Subcutaneous abdominal adipose tissue (tissue), 5 donors: ENCODE measurements at regions not wholly inside any gene's neighbourhood (a gene's known extent, or its start where the extent isn't known, plus 50 kb on each side); places are given as distances from the start of the nearest gene placed in this dataset.
A peak's percentile ranks its signal among the peaks of the same experiment; 100 is the strongest.

ENCODE experiments used
- H3K27ac ChIP-seq: one replicate; pipeline ENCODE4 v1.7.0; 2013; ENCODE audit warnings: low read depth, mild to moderate bottlenecking, inconsistent platforms, low read length, moderate library complexity
- H3K27me3 ChIP-seq, 5 donors: one replicate each; pipeline ENCODE4 v1.7.0; 2013; ENCODE audit warnings: low read length in 5 of 5, inconsistent platforms in 1 of 5; ENCODE audit not compliant: control insufficient read depth in 5 of 5, insufficient read depth in 4 of 5
- H3K36me3 ChIP-seq, 5 donors: one replicate each; pipeline ENCODE4 v1.7.0; 2013; ENCODE audit warnings: low read length in 5 of 5; ENCODE audit not compliant: control insufficient read depth in 5 of 5, insufficient read depth in 5 of 5
- H3K4me1 ChIP-seq, 5 donors: one replicate each; pipeline ENCODE4 v1.7.0; 2013; ENCODE audit warnings: low read length in 5 of 5, mild to moderate bottlenecking in 3 of 5, moderate library complexity in 1 of 5; ENCODE audit not compliant: control insufficient read depth in 5 of 5, insufficient read depth in 5 of 5
- H3K4me3 ChIP-seq, 5 donors: one replicate each; pipeline ENCODE4 v1.7.0; 2013; ENCODE audit warnings: low read length in 5 of 5, low read depth in 1 of 5
- H3K9ac ChIP-seq, 5 donors: one replicate each; pipeline ENCODE4 v1.7.0; 2013; ENCODE audit warnings: low read length in 5 of 5, mild to moderate bottlenecking in 4 of 5, moderate library complexity in 3 of 5
- H3K9me3 ChIP-seq, 5 donors: one replicate each; pipeline ENCODE4 v1.7.0; 2013; ENCODE audit warnings: low read length in 5 of 5; ENCODE audit not compliant: control insufficient read depth in 5 of 5
- donor health status: healthy.
- donor health status: healthy.
- donor health status: healthy.
- donor health status: healthy.
- donor health status: healthy.

DNA sequence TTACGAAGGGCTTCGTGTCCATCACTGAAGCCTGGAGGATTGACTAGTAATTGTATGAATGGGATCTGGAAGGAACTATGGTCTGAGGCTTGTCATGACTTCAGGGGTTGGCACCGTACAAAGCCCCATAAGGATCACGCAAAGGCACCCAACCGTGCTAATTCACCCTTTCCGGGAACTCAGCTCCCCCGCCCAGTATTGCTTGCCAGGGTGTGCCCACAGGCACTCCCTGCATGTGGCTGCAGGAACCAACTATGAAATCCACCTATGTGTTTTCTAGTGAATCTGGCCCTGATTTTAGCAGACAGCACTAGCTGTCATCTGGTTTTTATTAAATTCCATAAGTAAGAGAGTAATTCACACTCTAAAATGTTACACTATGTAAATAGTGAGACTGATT lies 139.2 kb downstream of the TM2D1 start:
- Histone ChIP-seq H3K27ac (no peak overlapping the region), H3K9me3 (no peaks in the 10 kb centered on the region), H3K9ac (no peak overlapping the region), H3K36me3 (no peaks in the 10 kb centered on the region), H3K4me1 (no peaks in the 10 kb centered on the region), H3K4me3 (no peak overlapping the region), H3K27me3 (peaks cover 0 to 4% (median 0%) of the 10 kb centered on the region in 5 donors)

GRCh38 chr1:61583703-61584102 lies 141.2 kb downstream of the TM2D1 start:
- H3K27me3 ChIP-seq: peaks cover 0 to 4% (median 0%) of the 10 kb centered on the region in 5 donors

DNA sequence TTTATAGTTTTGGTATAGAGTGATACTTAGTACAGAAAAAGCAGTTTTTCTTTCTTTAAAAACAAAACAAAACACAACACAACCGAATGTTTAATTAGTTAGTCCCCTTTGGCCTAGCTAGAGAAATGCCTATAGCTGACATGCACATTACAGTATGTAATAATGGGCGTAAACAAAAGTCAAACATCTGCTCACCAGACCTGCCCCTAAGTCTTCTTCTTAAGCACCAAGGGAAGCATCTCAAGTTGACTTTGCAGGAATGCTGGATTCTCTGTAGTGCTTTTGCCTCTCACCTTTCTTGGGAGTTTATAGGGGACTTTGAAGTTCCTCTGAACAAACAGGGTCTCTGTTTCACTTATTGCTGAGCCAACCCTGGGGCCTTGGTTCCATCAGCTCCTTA lies 143.7 kb downstream of the TM2D1 start:
- Histone ChIP-seq H3K9me3 (no peaks in the 10 kb centered on the region), H3K27me3 (peaks cover 0 to 4% (median 0%) of the 10 kb centered on the region in 5 donors), H3K4me1 (no peaks in the 10 kb centered on the region), H3K27ac (no peak overlapping the region), H3K9ac (no peak overlapping the region), H3K36me3 (no peaks in the 10 kb centered on the region), H3K4me3 (no peak overlapping the region)

More at GRCh38 chr1:61583703-61584102, 141.2 kb downstream of the TM2D1 start:
- Histone ChIP-seq H3K4me1 (no peaks in the 10 kb centered on the region), H3K9me3 (no peaks in the 10 kb centered on the region), H3K4me3 (no peak overlapping the region), H3K36me3 (no peaks in the 10 kb centered on the region), H3K9ac (no peak overlapping the region), H3K27ac (no peak overlapping the region)

DNA sequence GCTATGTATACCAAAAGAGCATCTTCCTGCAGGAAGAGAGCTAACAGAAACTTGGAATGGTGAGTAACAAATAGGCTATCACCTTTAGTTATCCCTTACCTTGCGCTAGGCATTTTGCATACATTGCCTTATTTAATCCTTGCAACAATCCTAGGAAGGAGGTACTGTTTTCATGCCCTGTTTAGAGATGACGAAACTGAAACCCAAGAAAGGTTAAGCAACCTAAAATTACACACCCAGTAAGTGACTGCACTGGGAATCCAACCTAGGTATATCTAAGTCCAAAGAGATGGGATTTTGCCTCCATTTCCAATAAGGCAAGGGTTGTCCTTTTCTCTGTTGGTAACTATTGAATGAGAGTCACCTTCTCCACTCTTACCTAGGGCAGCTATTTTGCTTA lies 144.5 kb downstream of the TM2D1 start:
- H3K27ac ChIP-seq: no peak overlapping the region
- no peaks in the 10 kb centered on the region for H3K9me3 ChIP-seq
- no peaks in the 10 kb centered on the region for H3K36me3 ChIP-seq
- H3K27me3 ChIP-seq: peaks cover 0 to 4% (median 0%) of the 10 kb centered on the region in 5 donors
- H3K9ac ChIP-seq: no peak overlapping the region
- no peak overlapping the region for H3K4me3 ChIP-seq
- no peaks in the 10 kb centered on the region for H3K4me1 ChIP-seq

- Histone ChIP-seq H3K36me3 (no peaks in the 10 kb centered on the region), H3K9ac (no peak overlapping the region), H3K9me3 (no peaks in the 10 kb centered on the region), H3K4me3 (no peak overlapping the region), H3K4me1 (no peaks in the 10 kb centered on the region), H3K27ac (no peak overlapping the region), H3K27me3 (no peaks in the 10 kb centered on the region)
Measured at GRCh38 chr1:61579802-61580201, 145.1 kb downstream of the TM2D1 start.

- H3K4me1 ChIP-seq: no peaks in the 10 kb centered on the region
- no peak overlapping the region for H3K4me3 ChIP-seq
- no peaks in the 10 kb centered on the region for H3K27me3 ChIP-seq
- no peaks in the 10 kb centered on the region for H3K36me3 ChIP-seq
- H3K9ac ChIP-seq: no peak overlapping the region
- peaks cover 0 to under 1% (median 0%) of the 10 kb centered on the region in 5 donors for H3K9me3 ChIP-seq
- H3K27ac ChIP-seq: no peak overlapping the region
Measured at GRCh38 chr1:61572046-61572445, 152.9 kb downstream of the TM2D1 start.

GRCh38 chr1:61570191-61570590 lies 154.8 kb downstream of the TM2D1 start:
- no peaks in the 10 kb centered on the region for H3K27me3 ChIP-seq
- H3K36me3 ChIP-seq: no peaks in the 10 kb centered on the region
- no peak overlapping the region for H3K27ac ChIP-seq
- H3K4me1 ChIP-seq: no peaks in the 10 kb centered on the region
- H3K9me3 ChIP-seq: peaks cover 5 to 18% (median 14%) of the 10 kb centered on the region in 5 donors
- no peak overlapping the region for H3K9ac ChIP-seq
- H3K4me3 ChIP-seq: no peak overlapping the region

DNA sequence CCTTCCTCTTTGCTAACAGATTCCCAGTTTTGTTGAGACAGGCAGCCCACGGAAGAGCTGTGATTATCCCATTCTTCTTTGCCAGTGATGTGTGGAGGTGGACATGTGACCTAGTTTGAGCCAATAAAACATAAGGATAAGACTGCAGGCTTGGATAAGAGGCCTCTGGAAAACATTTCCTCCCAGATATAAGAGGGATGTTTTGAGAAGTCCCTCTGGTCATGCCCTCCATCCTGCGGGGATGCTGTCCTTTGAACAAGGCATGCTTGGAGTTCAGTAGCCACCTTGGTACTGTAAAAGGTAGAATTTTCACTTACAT lies 155.7 kb downstream of the TM2D1 start:
- H3K36me3 ChIP-seq: no peaks in the 10 kb centered on the region
- no peaks in the 10 kb centered on the region for H3K27me3 ChIP-seq
- H3K9ac ChIP-seq: no peak overlapping the region
- peaks cover 8 to 23% (median 18%) of the 10 kb centered on the region in 5 donors for H3K9me3 ChIP-seq
- no peak overlapping the region for H3K27ac ChIP-seq
- no peak overlapping the region for H3K4me3 ChIP-seq
- H3K4me1 ChIP-seq: no peaks in the 10 kb centered on the region

GRCh38 chr1:61568460-61569302 lies 156.3 kb downstream of the TM2D1 start:
- Histone ChIP-seq H3K27me3 (no peaks in the 10 kb centered on the region), H3K4me1 (no peaks in the 10 kb centered on the region), H3K9ac (no peak overlapping the region), H3K9me3 (peaks cover 8 to 23% (median 18%) of the 10 kb centered on the region in 5 donors), H3K4me3 (no peak overlapping the region), H3K36me3 (no peaks in the 10 kb centered on the region), H3K27ac (no peak overlapping the region)

DNA sequence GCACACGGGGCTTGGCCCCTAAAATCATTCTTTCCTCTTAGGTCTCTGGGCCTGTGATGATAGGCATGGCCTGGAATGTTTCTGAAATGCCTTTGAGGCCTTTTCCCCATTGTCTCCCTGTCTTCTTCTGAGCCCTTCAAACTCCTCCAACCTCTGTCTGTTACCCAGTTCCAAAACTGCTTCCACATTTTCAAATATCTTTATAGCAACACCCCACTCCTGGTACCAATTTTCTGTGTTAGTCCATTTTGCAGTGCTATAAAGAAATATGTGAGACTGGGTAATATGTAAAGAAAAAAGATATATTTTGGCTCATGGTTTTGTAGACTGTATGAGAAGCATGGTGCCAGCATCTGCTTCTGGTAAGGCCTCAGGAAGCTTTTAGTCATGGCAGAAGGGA lies 158.8 kb downstream of the TM2D1 start:
- no peaks in the 10 kb centered on the region for H3K36me3 ChIP-seq
- no peaks in the 10 kb centered on the region for H3K27me3 ChIP-seq
- H3K9me3 ChIP-seq: peaks cover 8 to 23% (median 18%) of the 10 kb centered on the region in 5 donors
- H3K9ac ChIP-seq: no peak overlapping the region
- H3K4me1 ChIP-seq: no peaks in the 10 kb centered on the region
- no peak overlapping the region for H3K27ac ChIP-seq
- peak overlapping the region in 1 of 5 donors; percentile 14 for H3K4me3 ChIP-seq
